Cardiac muscle cell (in vitro differentiated cells and primary cell): ENCODE measurements at regions not wholly inside any gene's neighbourhood (a gene's known extent, or its start where the extent isn't known, plus 50 kb on each side); places are given as distances from the start of the nearest gene placed in this dataset.

Experiments used
- DNase-seq, 2 donors: peaks; one replicate each; pipeline versions ENCODE4 v3.0.0 to v3.0.0-alpha.2; 2010 to 2017; ENCODE audit warnings: low read depth in 1 of 2, low spot score in 1 of 2
- H3K27ac ChIP-seq: fragments of 200-600 bp; sonication (generic); 2 replicates; pipeline ENCODE4 v1.5.1; 2016
- H3K27me3 ChIP-seq: fragments of 200-600 bp; sonication (generic); 2 replicates; pipeline ENCODE4 v1.6.0; 2016; ENCODE audit warnings: control low read depth
- H3K36me3 ChIP-seq: fragments of 200-600 bp; sonication (generic); 2 replicates; pipeline ENCODE4 v1.5.1; 2016; ENCODE audit warnings: control low read depth
- H3K4me1 ChIP-seq: fragments of 200-600 bp; sonication (generic); 2 replicates; pipeline ENCODE4 v1.8.1; 2017; ENCODE audit warnings: low read depth, mild to moderate bottlenecking, mixed run types
- H3K4me3 ChIP-seq: fragments of 200-600 bp; sonication (generic); 2 replicates; pipeline ENCODE4 v1.5.1; 2016; ENCODE audit warnings: mild to moderate bottlenecking
- H3K9me3 ChIP-seq: fragments of 200-600 bp; sonication (generic); 2 replicates; pipeline ENCODE4 v1.5.1; 2017; ENCODE audit warnings: low read depth, mild to moderate bottlenecking, control low read depth
- CTCF ChIP-seq: IDR thresholded peaks from 2 replicates; pipeline ENCODE4 v1.5.1; 2012; ENCODE audit warnings: low read depth, mild to moderate bottlenecking, low read length

DNA sequence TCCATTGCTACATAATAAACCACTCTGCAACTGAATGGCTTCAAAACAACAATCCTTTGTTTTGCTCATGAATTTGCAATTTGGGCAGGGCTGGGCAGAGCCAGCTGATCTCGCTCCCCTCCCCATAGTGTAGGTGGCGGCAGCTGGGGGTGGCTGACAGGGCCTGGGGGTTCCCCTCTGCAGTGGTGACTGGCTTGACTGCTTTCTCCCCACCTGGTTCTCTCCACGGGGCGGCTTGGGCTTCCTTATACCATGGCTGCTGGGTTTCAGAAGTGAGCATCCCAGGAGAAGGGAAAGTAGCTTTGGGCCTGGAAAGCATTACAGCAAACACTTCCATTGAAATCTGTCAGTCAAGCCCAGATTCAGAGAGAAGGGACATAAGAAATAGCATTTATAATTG is 129.7 kb upstream of the ZBTB40 start:
- H3K27ac ChIP-seq: no peak overlapping the region
- no peak for TF ChIP-seq CTCF
- H3K4me1 ChIP-seq: no peaks in the 10 kb centered on the region
- H3K9me3 ChIP-seq: no peaks in the 10 kb centered on the region
- no peak for DNase-seq
- H3K4me3 ChIP-seq: no peak overlapping the region
- peaks cover 27% of the 10 kb centered on the region for H3K27me3 ChIP-seq
- H3K36me3 ChIP-seq: no peaks in the 10 kb centered on the region

- no peaks in the 10 kb centered on the region for H3K4me1 ChIP-seq
- no peaks in the 10 kb centered on the region for H3K36me3 ChIP-seq
- DNase-seq: no peak
- H3K4me3 ChIP-seq: no peak overlapping the region
- H3K27me3 ChIP-seq: peaks cover 25% of the 10 kb centered on the region
- H3K9me3 ChIP-seq: no peaks in the 10 kb centered on the region
- no peak for TF ChIP-seq CTCF
- H3K27ac ChIP-seq: no peak overlapping the region
These were observed 128.4 kb upstream of the ZBTB40 start for GRCh38 chr1:22323141-22323845.

GRCh38 chr1:22323846-22324504 is 127.7 kb upstream of the ZBTB40 start:
- peaks cover 22% of the 10 kb centered on the region for H3K27me3 ChIP-seq
- H3K4me3 ChIP-seq: no peak overlapping the region
- no peaks in the 10 kb centered on the region for H3K9me3 ChIP-seq
- H3K27ac ChIP-seq: no peak overlapping the region
- TF ChIP-seq CTCF: no peak
- no peaks in the 10 kb centered on the region for H3K4me1 ChIP-seq
- no peaks in the 10 kb centered on the region for H3K36me3 ChIP-seq
- no peak for DNase-seq

- Histone ChIP-seq H3K27me3 (peaks cover 10% of the 10 kb centered on the region), H3K4me3 (no peak overlapping the region), H3K4me1 (no peaks in the 10 kb centered on the region), H3K9me3 (no peaks in the 10 kb centered on the region), H3K36me3 (no peaks in the 10 kb centered on the region), H3K27ac (no peak overlapping the region)
- no peak for TF ChIP-seq CTCF
- DNase-seq: no peak
These were observed 125.9 kb upstream of the ZBTB40 start for GRCh38 chr1:22325531-22326371.

- Histone ChIP-seq H3K27ac (no peak overlapping the region), H3K27me3 (peaks cover 7% of the 10 kb centered on the region), H3K4me1 (no peaks in the 10 kb centered on the region), H3K9me3 (no peaks in the 10 kb centered on the region), H3K4me3 (no peak overlapping the region), H3K36me3 (no peaks in the 10 kb centered on the region)
- TF ChIP-seq CTCF: no peak
- DNase-seq: no peak
These were observed 125.2 kb upstream of the ZBTB40 start for GRCh38 chr1:22326372-22326915.
